ENCODE measurements at regions not wholly inside any gene's neighbourhood (a gene's known extent, or its start where the extent isn't known, plus 50 kb on each side); places are given as distances from the start of the nearest gene placed in this dataset.

- no peak overlapping the region for H3K27ac ChIP-seq (ENCODE audit: low read depth in 2 of 2, low read length in 2 of 2)
- no peaks in the 10 kb centered on the region for H3K36me3 ChIP-seq (ENCODE audit: control insufficient read depth in 2 of 3, insufficient read depth in 3 of 3, low read length in 3 of 3)
- no peak overlapping the region for H3K4me3 ChIP-seq (ENCODE audit: low read length in 3 of 3)
- no peaks in the 10 kb centered on the region for H3K4me1 ChIP-seq (ENCODE audit: control insufficient read depth in 2 of 3, insufficient read depth in 2 of 3, low read depth in 1 of 3, low read length in 3 of 3)
- FAIRE-seq = no peak
- no peaks in the 10 kb centered on the region for H3K27me3 ChIP-seq (ENCODE audit: control insufficient read depth, insufficient read depth, low read length)
- H3K9me3 ChIP-seq (ENCODE audit: control insufficient read depth in 2 of 3, insufficient read depth in 1 of 3, low read length in 3 of 3) = no peaks in the 10 kb centered on the region
- no peak overlapping the region for H3K9ac ChIP-seq (ENCODE audit: low read length in 3 of 3)
- no peak for DNase-seq
- no peak for TF ChIP-seq CTCF (IDR thresholded peaks at IDR 0.05; ENCODE audit: borderline replicate concordance, extremely low read depth, insufficient read depth)
- intact Hi-C loops (cut with DNase I) = no loop called here
Measured at GRCh38 chr10:90975096-90975495, 54.2 kb upstream of the ANKRD1 start.

- Histone ChIP-seq H3K4me3 (ENCODE audit: low read length in 3 of 3) (no peak overlapping the region), H3K9me3 (ENCODE audit: control insufficient read depth in 2 of 3, insufficient read depth in 1 of 3, low read length in 3 of 3) (no peaks in the 10 kb centered on the region), H3K27ac (ENCODE audit: low read depth in 2 of 2, low read length in 2 of 2) (no peak overlapping the region), H3K9ac (ENCODE audit: low read length in 3 of 3) (no peak overlapping the region), H3K36me3 (ENCODE audit: control insufficient read depth in 2 of 3, insufficient read depth in 3 of 3, low read length in 3 of 3) (no peaks in the 10 kb centered on the region), H3K27me3 (ENCODE audit: control insufficient read depth, insufficient read depth, low read length) (no peaks in the 10 kb centered on the region), H3K4me1 (ENCODE audit: control insufficient read depth in 2 of 3, insufficient read depth in 2 of 3, low read depth in 1 of 3, low read length in 3 of 3) (no peaks in the 10 kb centered on the region)
- TF ChIP-seq CTCF (IDR thresholded peaks at IDR 0.05; ENCODE audit: borderline replicate concordance, extremely low read depth, insufficient read depth) = no peak
- no peak for FAIRE-seq
- intact Hi-C loops (cut with DNase I) = no loop called here
- no peak for DNase-seq
Measured at GRCh38 chr10:90977162-90977854, 56.4 kb upstream of the ANKRD1 start.

- DNase-seq (no peak), FAIRE-seq (no peak)
- intact Hi-C loops (cut with DNase I) = no loop called here
- Histone ChIP-seq H3K27ac (ENCODE audit: low read depth in 2 of 2, low read length in 2 of 2) (no peak overlapping the region), H3K9ac (ENCODE audit: low read length in 3 of 3) (no peak overlapping the region), H3K27me3 (ENCODE audit: control insufficient read depth, insufficient read depth, low read length) (no peaks in the 10 kb centered on the region), H3K4me3 (ENCODE audit: low read length in 3 of 3) (no peak overlapping the region), H3K4me1 (ENCODE audit: control insufficient read depth in 2 of 3, insufficient read depth in 2 of 3, low read depth in 1 of 3, low read length in 3 of 3) (no peaks in the 10 kb centered on the region), H3K9me3 (ENCODE audit: control insufficient read depth in 2 of 3, insufficient read depth in 1 of 3, low read length in 3 of 3) (no peaks in the 10 kb centered on the region), H3K36me3 (ENCODE audit: control insufficient read depth in 2 of 3, insufficient read depth in 3 of 3, low read length in 3 of 3) (no peaks in the 10 kb centered on the region)
- no peak for TF ChIP-seq CTCF (IDR thresholded peaks at IDR 0.05; ENCODE audit: borderline replicate concordance, extremely low read depth, insufficient read depth)
Measured at GRCh38 chr10:90977855-90978486, 57.1 kb upstream of the ANKRD1 start.

Data from kidney (tissue), 13 donors.